Activated CD8-positive, alpha-beta T cell treated with anti-CD3 and anti-CD28 coated beads for 36 hours (primary cell): ENCODE measurements at regions not wholly inside any gene's neighbourhood (a gene's known extent, or its start where the extent isn't known, plus 50 kb on each side); places are given as distances from the start of the nearest gene placed in this dataset.

Source experiments
- ATAC-seq: fragments of 200-7000 bp; cut with Tn5 transposase; one replicate; pipeline ENCODE4 v1.10.0; 2021; ENCODE audit warnings: mild to moderate bottlenecking, moderate library complexity
- CTCF ChIA-PET: fragments of 350-600 bp; sonication (Branson Sonifier 250); formaldehyde crosslinking; loops from one replicate; lab custom pipeline; 2021; ENCODE audit warnings: antibody characterized with exemption; lab: Charles Lee
- POLR2A ChIA-PET: fragments of 350-600 bp; sonication (Branson Sonifier 250); formaldehyde crosslinking; loops from one replicate; lab custom pipeline; 2021; ENCODE audit warnings: antibody characterized with exemption; lab: Charles Lee
- DNase-seq: peaks from one replicate; pipeline ENCODE4 v3.0.0-alpha.2; 2020
- H3K27ac Mint-ChIP-seq: one replicate; pipeline ENCODE4 v1.8.0; 2021; ENCODE audit warnings: mild to moderate bottlenecking, mixed read lengths
- H3K27me3 Mint-ChIP-seq: one replicate; pipeline ENCODE4 v1.8.0; 2021; ENCODE audit warnings: mixed read lengths
- H3K36me3 Mint-ChIP-seq: one replicate; pipeline ENCODE4 v1.8.0; 2021; ENCODE audit warnings: low read depth, mixed read lengths
- H3K4me1 Mint-ChIP-seq: one replicate; pipeline ENCODE4 v1.8.0; 2021; ENCODE audit warnings: low read depth, mixed read lengths
- H3K4me3 Mint-ChIP-seq: one replicate; pipeline ENCODE4 v1.8.0; 2021; ENCODE audit warnings: mild to moderate bottlenecking, moderate library complexity, mixed read lengths
- H3K9me3 Mint-ChIP-seq: one replicate; pipeline ENCODE4 v1.8.0; 2021; ENCODE audit warnings: mixed read lengths
- CTCF ChIP-seq: fragments of 200-600 bp; IDR thresholded peaks from one replicate; pipeline ENCODE4 v1.8.0; 2022; ENCODE audit warnings: antibody characterized with exemption, mild to moderate bottlenecking
- intact Hi-C: fragments of 100-400 bp; cut with micrococcal nuclease; formaldehyde crosslinking; loops from one replicate; pipeline ENCODE4 v1.10.0; 2022

DNA sequence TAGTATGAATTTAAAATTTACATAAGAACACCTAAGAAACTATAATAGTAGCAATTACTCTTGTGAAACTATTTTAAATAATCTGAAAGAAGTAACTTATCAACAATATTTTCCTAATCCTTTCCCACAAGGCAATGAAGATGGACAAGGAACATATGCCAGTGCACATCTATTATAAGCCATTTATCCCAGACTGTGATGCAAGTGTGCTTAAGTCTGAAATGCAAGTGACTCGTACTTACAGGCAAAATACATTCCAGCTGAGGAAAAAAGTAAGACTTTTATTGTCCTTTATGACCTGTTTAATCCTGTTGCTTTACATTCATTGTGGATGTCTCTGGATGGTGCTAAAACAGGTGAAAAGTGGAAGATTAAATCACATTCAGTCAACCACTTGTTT lies 709.4 kb downstream of the ZNF385D start:
- CTCF ChIA-PET = no interaction called here
- no peaks in the 10 kb centered on the region for H3K4me1 Mint-ChIP-seq
- H3K27ac Mint-ChIP-seq = no peak overlapping the region
- no peak for TF ChIP-seq CTCF
- ATAC-seq (no peak), DNase-seq (no peak)
- H3K4me3 Mint-ChIP-seq = no peak overlapping the region
- H3K36me3 Mint-ChIP-seq = no peaks in the 10 kb centered on the region
- H3K27me3 Mint-ChIP-seq = no peaks in the 10 kb centered on the region
- POLR2A ChIA-PET = no interaction called here
- intact Hi-C loops = no loop called here
- peaks cover 4% of the 10 kb centered on the region for H3K9me3 Mint-ChIP-seq

GRCh38 chr3:21036888-21037287 lies 714.1 kb downstream of the ZNF385D start:
- POLR2A ChIA-PET = no interaction called here
- no peak for TF ChIP-seq CTCF
- Mint-ChIP-seq H3K27me3 (no peaks in the 10 kb centered on the region), H3K4me3 (no peak overlapping the region), H3K9me3 (peaks cover 2% of the 10 kb centered on the region), H3K36me3 (no peaks in the 10 kb centered on the region), H3K27ac (no peak overlapping the region), H3K4me1 (no peaks in the 10 kb centered on the region)
- no peak for ATAC-seq
- no peak for DNase-seq
- intact Hi-C loops = no loop called here
- CTCF ChIA-PET = no interaction called here

DNA sequence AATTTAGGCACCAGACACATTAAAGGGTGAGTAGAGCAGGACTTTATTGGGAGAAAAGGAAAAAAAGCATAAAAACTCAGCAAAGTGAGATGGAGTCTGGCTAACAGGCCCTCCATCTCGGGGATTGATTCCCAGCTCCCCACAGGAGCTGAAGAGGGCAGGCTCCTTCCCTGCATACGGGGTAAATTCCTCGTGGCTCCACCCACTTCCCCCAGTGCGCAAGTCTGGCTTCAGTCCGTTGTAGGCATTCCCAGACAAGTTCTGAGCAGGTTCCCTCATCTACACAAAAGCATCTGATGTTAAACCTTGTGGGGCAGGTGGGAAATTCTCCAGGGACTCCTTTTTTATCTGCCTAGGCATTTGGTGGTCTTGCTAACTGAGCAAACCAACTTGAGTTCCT lies 722.6 kb downstream of the ZNF385D start:
- CTCF ChIA-PET = no interaction called here
- H3K4me1 Mint-ChIP-seq = no peaks in the 10 kb centered on the region
- DNase-seq (no peak), ATAC-seq (no peak)
- intact Hi-C loops = no loop called here
- no peak overlapping the region for H3K4me3 Mint-ChIP-seq
- H3K27me3 Mint-ChIP-seq = no peaks in the 10 kb centered on the region
- no peaks in the 10 kb centered on the region for H3K36me3 Mint-ChIP-seq
- POLR2A ChIA-PET = no interaction called here
- H3K27ac Mint-ChIP-seq = no peak overlapping the region
- peaks cover 4% of the 10 kb centered on the region for H3K9me3 Mint-ChIP-seq
- no peak for TF ChIP-seq CTCF

- intact Hi-C loops = no loop called here
- no peaks in the 10 kb centered on the region for H3K4me1 Mint-ChIP-seq
- H3K36me3 Mint-ChIP-seq = no peaks in the 10 kb centered on the region
- no peak overlapping the region for H3K27ac Mint-ChIP-seq
- no peak overlapping the region for H3K4me3 Mint-ChIP-seq
- no peaks in the 10 kb centered on the region for H3K27me3 Mint-ChIP-seq
- TF ChIP-seq CTCF = no peak
- DNase-seq (no peak), ATAC-seq (no peak)
- POLR2A ChIA-PET = no interaction called here
- CTCF ChIA-PET = no interaction called here
- peaks cover 5% of the 10 kb centered on the region for H3K9me3 Mint-ChIP-seq
Observed at GRCh38 chr3:21024563-21024962, 726.4 kb downstream of the ZNF385D start.

- no peak for DNase-seq
- Mint-ChIP-seq H3K27me3 (no peaks in the 10 kb centered on the region), H3K4me1 (no peaks in the 10 kb centered on the region), H3K9me3 (peaks cover 20% of the 10 kb centered on the region), H3K36me3 (no peaks in the 10 kb centered on the region), H3K27ac (no peak overlapping the region), H3K4me3 (no peak overlapping the region)
- CTCF ChIA-PET = no interaction called here
- no peak for ATAC-seq
- intact Hi-C loops = no loop called here
- no peak for TF ChIP-seq CTCF
- POLR2A ChIA-PET = no interaction called here
Observed at GRCh38 chr3:21020681-21021080, 730.3 kb downstream of the ZNF385D start.
